Astrocyte (in vitro differentiated cells and primary cell): ENCODE measurements at regions not wholly inside any gene's neighbourhood (a gene's known extent, or its start where the extent isn't known, plus 50 kb on each side); places are given as distances from the start of the nearest gene placed in this dataset.

Experiments
- CTCF ChIP-seq: IDR thresholded peaks from 2 replicates; pipeline ENCODE4 v1.5.1; 2011; ENCODE audit warnings: low read depth, mild to moderate bottlenecking, inconsistent platforms, low read length, moderate library complexity; ENCODE audit not compliant: insufficient read depth
- EZH2 ChIP-seq: IDR thresholded peaks from 2 replicates; pipeline ENCODE4 v1.6.1; 2012; ENCODE audit warnings: mild to moderate bottlenecking, low read length, inconsistent platforms; ENCODE audit not compliant: insufficient read depth

- TF ChIP-seq CTCF (no peak), EZH2 (no peak)
Observed at GRCh38 chr12:92615086-92615485, 87.7 kb upstream of the PLEKHG7 start.
